ENCODE measurements at regions not wholly inside any gene's neighbourhood (a gene's known extent, or its start where the extent isn't known, plus 50 kb on each side); places are given as distances from the start of the nearest gene placed in this dataset.

DNA sequence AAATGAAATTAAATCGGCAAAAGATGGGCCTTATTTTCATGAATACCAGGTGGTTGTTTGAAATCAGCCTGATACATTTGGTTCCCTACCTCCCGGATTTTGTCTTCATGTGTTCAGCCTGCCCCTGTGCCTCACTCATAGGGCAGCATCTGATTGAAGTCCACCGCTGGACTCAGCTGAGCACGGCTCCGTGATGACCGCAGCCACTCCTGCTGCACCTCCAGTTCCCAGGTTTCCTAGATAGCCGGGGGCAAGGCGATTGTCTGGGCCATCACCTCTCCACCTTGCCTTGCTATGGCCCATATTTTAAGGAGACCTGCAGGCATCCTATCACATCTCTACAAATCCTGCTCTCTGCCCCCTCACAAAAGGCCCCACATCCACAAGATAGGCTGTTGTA, 563.8 kb downstream of the NUF2 start:
- Mint-ChIP-seq H3K9me3 (peaks cover 6% of the 10 kb centered on the region), H3K4me1 (ENCODE audit: low read depth) (no peaks in the 10 kb centered on the region), H3K27me3 (ENCODE audit: low read depth) (no peaks in the 10 kb centered on the region), H3K36me3 (ENCODE audit: insufficient read depth) (no peaks in the 10 kb centered on the region), H3K4me3 (no peak overlapping the region)
- no peak for DNase-seq
- ATAC-seq = no peak

DNA sequence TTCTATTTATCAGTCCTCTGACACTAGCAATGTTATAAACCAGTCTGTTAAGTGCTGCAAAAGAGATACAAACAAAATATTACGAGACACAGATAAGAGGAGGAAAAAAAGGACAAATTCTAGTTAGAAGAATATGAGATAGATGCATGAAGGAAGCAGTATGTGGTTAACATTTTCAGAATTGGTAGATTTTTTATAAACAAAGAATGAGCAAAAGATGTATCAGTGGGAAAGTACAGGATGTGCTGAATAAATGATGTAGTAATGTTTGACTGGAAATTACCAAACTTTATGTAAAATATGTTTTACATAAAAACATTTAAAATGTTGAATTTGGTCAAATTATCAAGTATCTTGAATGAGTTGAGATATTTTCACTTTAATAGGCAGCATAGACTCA, 574.2 kb downstream of the NUF2 start:
- ATAC-seq (no peak), DNase-seq (no peak)
- H3K9me3 Mint-ChIP-seq = peaks cover 15% of the 10 kb centered on the region
- H3K4me1 Mint-ChIP-seq (ENCODE audit: low read depth) = no peaks in the 10 kb centered on the region
- no peak overlapping the region for H3K4me3 Mint-ChIP-seq
- H3K36me3 Mint-ChIP-seq (ENCODE audit: insufficient read depth) = no peaks in the 10 kb centered on the region
- H3K27me3 Mint-ChIP-seq (ENCODE audit: low read depth) = no peaks in the 10 kb centered on the region

DNA sequence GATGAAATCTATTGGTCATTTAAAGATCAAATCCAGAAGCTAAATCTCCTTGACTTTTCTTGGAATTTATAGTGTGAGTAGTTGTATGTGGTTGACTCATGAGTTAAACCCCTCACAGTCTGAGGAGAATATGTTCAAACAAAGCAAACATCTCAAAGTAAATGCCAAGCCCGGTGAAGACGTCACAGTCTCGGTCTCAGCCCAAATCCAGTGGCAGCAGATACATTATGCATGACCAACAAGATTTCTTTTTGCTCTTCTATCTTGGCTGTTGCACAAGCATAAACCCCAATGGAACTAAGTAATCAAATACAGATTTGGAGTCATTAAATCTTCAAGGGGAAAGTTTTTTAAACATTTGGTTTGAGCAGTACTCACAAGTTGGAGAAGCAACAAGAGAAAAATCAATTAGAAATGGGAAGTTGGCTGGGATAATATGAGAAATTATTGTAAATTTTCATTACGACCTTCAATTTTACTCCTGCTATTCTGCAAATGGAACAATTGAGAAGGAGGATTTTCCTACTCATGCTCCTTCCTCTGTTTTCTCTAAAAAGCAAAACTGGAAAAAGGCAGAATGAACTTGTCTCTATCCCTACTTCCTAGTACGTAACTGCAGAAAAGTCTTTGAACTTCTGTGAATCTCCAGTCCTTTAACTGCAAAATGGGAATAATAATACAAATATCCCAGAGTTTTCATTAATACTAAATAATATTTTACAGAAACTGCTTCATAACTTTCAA, 575.8 kb downstream of the NUF2 start:
- H3K4me1 Mint-ChIP-seq (ENCODE audit: low read depth) = no peaks in the 10 kb centered on the region
- ATAC-seq (no peak), DNase-seq (no peak)
- no peaks in the 10 kb centered on the region for H3K27me3 Mint-ChIP-seq (ENCODE audit: low read depth)
- H3K36me3 Mint-ChIP-seq (ENCODE audit: insufficient read depth) = no peaks in the 10 kb centered on the region
- no peak overlapping the region for H3K4me3 Mint-ChIP-seq
- H3K9me3 Mint-ChIP-seq = peaks cover 16% of the 10 kb centered on the region

DNA sequence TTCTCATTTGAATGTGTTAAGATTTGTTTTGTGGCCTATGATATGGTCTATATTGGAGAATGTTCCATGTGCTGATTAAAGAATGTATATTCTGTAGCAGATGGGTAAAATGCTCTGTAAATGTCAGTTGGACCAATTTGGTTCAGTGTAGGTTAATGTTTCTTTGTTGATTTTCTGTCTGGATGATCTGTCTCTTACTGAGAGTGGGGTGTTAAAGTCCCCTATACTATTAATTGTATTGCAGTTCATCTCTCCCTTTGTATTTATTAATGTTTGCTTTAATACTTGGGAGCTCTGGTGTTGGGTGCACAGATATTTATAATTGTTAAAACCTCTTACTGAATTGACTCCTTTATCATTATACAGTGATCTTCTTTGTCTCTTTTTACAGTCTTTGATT, 584.5 kb downstream of the NUF2 start:
- Mint-ChIP-seq H3K36me3 (ENCODE audit: insufficient read depth) (no peaks in the 10 kb centered on the region), H3K9me3 (peaks cover 30% of the 10 kb centered on the region), H3K4me1 (ENCODE audit: low read depth) (no peaks in the 10 kb centered on the region), H3K27me3 (ENCODE audit: low read depth) (no peaks in the 10 kb centered on the region), H3K4me3 (no peak overlapping the region)
- ATAC-seq (no peak), DNase-seq (no peak)

DNA sequence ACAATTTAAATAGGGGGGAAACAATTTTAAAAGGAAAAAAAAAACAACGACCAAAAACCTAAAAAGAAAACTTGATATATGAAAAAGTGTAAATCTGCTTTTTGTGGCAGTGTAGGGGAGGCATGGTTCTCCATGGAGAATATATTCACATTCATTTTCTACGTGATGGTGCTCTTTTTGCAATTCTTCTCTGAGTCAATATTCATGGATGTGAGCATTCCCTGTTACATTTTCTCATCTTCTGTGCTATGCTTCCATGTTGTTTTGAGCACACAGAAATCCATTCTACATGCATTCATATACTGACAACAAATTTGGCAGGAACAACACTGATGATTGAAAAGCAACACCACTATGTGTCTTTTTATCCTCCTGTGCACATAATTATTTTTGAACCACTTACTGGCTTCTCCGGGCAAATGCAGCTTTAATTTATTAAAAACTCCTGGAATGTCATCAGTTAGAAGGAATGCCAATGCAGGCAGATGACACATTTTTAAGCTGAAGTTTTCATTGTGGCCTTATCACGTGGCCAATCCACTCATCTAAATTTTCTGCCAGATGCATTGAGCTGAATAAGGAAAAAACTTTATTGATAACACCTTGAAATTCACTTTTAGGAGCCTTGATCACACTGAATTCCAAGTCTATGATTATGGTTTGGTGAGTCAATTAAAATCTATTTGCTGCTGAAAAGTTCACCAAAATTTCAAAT, 590.6 kb downstream of the NUF2 start:
- no peak for ATAC-seq
- no peaks in the 10 kb centered on the region for H3K4me1 Mint-ChIP-seq (ENCODE audit: low read depth)
- no peaks in the 10 kb centered on the region for H3K36me3 Mint-ChIP-seq (ENCODE audit: insufficient read depth)
- H3K27me3 Mint-ChIP-seq (ENCODE audit: low read depth) = no peaks in the 10 kb centered on the region
- no peak overlapping the region for H3K4me3 Mint-ChIP-seq
- H3K9me3 Mint-ChIP-seq = peaks cover 28% of the 10 kb centered on the region
- DNase-seq = no peak

DNA sequence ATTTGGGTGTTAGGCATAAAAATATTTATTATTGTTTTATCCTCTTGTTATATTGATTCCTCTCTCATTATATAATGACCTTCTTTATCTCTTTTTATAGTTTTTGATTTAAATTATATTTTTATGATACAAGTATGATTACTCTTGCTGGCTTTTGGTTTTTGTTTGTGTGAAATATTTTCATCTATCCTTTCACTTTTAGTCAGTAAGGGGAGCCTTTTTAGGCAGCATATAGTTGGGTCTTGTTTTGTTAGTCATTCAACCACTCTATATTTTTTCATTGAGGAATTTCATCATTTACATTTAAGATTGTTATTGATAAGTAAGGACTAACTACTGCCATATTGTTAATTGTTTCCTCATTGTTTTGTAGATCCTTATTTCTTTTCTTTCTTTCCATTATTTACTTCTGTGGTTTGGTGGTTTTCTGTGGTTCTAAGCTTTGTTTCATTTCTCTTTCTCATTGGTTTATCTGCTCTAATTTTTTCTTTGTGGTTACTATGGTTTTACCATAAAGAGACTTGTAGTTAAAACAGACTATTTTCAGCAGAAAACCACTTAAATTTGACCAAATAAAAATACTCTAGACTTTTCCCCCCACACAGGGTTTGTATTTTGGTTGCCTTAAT, 593.1 kb downstream of the NUF2 start:
- DNase-seq = no peak
- no peak for ATAC-seq
- Mint-ChIP-seq H3K27me3 (ENCODE audit: low read depth) (no peaks in the 10 kb centered on the region), H3K36me3 (ENCODE audit: insufficient read depth) (no peaks in the 10 kb centered on the region), H3K9me3 (peaks cover 13% of the 10 kb centered on the region), H3K4me3 (no peak overlapping the region), H3K4me1 (ENCODE audit: low read depth) (no peaks in the 10 kb centered on the region)

DNA sequence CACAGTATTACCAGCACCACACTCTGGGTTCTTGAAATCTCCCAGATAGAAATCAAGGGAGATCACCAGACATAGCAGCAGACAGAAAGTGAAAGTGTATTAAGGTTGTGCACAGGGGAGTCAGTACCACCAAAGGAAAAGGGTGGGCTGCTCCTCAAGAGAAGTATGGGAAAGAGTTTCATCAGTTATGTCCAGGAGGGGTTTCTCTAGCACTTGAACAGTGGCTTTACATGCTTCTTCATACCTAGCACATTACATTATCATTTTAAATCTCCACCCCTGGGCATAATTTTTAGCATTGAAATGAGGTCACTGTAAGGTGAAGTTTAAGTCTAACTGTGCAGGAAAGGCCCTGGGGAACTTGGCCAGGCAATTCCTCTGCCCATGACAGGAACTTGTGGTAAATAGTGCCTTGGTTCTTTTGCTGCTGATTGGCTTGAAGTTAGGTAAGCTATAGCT, 601.0 kb downstream of the NUF2 start:
- no peaks in the 10 kb centered on the region for H3K27me3 Mint-ChIP-seq (ENCODE audit: low read depth)
- ATAC-seq = no peak

DNA sequence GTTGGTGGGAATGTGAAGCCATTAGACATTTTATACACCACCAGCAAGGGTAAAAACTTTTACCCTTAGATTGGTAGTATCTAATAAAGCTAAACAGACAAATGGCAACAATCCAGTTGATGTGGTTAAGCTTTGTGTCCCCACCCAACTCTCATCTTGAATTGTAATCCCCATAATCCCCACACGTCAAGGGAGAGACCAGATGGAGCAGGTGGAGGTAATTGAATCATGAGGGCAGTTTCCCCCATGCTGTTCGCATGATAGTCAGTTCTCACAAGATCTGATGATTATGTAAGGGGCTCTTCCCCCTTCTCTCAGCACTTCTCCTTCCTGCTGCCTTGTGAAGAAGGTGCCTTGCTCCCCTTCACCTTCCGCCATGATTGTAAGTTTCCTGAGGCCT, 602.3 kb downstream of the NUF2 start:
- DNase-seq (no peak), ATAC-seq (no peak)
- Mint-ChIP-seq H3K9me3 (peaks cover 4% of the 10 kb centered on the region), H3K4me1 (ENCODE audit: low read depth) (no peaks in the 10 kb centered on the region), H3K4me3 (no peak overlapping the region), H3K36me3 (ENCODE audit: insufficient read depth) (no peaks in the 10 kb centered on the region), H3K27me3 (ENCODE audit: low read depth) (no peaks in the 10 kb centered on the region)

More for the DNA sequence above, 601.0 kb downstream of the NUF2 start:
- no peak overlapping the region for H3K4me3 Mint-ChIP-seq
- H3K4me1 Mint-ChIP-seq (ENCODE audit: low read depth) = no peaks in the 10 kb centered on the region
- H3K36me3 Mint-ChIP-seq (ENCODE audit: insufficient read depth) = no peaks in the 10 kb centered on the region
- peaks cover 8% of the 10 kb centered on the region for H3K9me3 Mint-ChIP-seq
- DNase-seq = no peak

DNA sequence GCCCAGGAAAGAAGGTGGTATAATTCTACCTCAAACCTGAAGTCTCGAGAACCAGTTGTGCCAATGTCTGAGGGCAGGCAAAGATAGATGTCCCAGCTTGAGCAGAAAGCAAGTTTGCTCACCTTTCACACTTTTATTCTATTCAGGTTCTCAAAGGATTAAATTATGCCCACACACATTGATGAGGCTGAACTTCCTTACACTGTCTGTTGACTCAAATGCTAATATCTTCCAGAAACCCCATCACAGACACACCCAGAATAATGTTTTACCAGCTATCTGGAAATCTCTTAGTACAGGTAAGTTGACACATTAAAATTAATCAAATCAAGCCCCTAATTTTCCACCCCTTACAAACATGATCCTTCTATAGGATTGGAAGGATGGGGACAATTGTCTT, 605.7 kb downstream of the NUF2 start:
- no peak for DNase-seq
- no peak for ATAC-seq

DNA sequence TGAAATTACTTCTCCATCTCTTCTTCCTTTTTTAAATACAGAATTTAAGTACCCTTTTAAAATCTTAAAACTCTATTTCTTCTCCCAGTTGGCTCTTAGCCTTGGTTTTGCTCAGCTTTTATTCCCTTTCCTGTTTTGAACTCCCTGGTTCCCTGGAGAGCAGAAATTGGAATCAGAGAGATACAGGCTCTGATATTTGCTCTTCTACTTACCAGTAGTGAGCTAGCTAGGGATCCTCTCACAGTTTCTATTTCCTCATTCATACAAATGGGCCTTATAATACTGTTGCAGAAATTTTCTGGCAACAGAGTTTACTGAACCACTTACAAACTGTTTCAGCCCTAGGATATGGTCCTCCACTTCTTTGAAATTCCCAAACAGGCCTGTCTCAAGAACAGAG, 606.3 kb downstream of the NUF2 start:
- ATAC-seq (no peak), DNase-seq (no peak)
- H3K27me3 Mint-ChIP-seq (ENCODE audit: low read depth) = no peaks in the 10 kb centered on the region
- H3K4me1 Mint-ChIP-seq (ENCODE audit: low read depth) = no peaks in the 10 kb centered on the region
- no peak overlapping the region for H3K4me3 Mint-ChIP-seq
- H3K9me3 Mint-ChIP-seq = peaks cover 11% of the 10 kb centered on the region
- no peaks in the 10 kb centered on the region for H3K36me3 Mint-ChIP-seq (ENCODE audit: insufficient read depth)

More for the DNA sequence above, 605.7 kb downstream of the NUF2 start:
- Mint-ChIP-seq H3K4me3 (no peak overlapping the region), H3K36me3 (ENCODE audit: insufficient read depth) (no peaks in the 10 kb centered on the region), H3K4me1 (ENCODE audit: low read depth) (no peaks in the 10 kb centered on the region), H3K9me3 (peaks cover 8% of the 10 kb centered on the region), H3K27me3 (ENCODE audit: low read depth) (no peaks in the 10 kb centered on the region)

DNA sequence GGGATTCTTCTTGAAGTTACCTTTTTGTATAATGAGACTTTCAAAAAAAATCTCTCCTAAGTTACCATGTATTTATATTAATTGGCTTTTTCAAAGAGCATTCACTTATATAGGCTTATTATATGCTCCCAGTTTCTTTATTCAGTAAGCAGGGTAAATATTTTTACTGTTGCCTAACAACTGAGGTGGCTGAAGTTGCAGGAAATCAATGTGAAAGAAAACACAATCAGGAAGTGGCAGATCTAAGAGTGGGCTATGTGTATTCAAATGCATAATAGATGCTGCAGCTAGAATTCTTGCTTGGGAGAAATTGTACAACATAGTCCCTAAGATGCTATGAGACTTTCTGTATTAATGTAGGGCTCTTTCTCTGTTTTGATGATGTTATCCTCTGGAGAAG, 606.9 kb downstream of the NUF2 start:
- Mint-ChIP-seq H3K9me3 (peaks cover 11% of the 10 kb centered on the region), H3K4me1 (ENCODE audit: low read depth) (no peaks in the 10 kb centered on the region), H3K27me3 (ENCODE audit: low read depth) (no peaks in the 10 kb centered on the region), H3K36me3 (ENCODE audit: insufficient read depth) (no peaks in the 10 kb centered on the region), H3K4me3 (no peak overlapping the region)
- ATAC-seq (no peak), DNase-seq (no peak)

DNA sequence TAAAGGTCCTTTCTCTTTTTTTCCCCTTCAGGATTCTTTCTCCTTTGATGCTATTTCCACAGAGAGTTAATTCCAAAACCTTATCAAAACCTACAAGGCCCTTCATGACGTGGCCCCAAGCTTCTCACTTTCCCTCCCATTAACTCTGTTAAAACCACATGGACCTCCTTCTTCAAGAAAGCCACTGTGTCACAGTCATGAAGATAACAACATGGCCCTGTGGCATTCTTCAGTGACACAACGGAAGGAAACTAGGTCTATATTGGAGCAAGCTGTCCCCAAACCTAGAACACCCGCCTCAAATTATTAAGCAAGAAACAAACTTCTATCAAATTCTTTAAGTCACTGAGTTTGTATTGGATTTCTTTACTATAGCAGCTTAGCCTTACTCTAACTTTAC, 611.1 kb downstream of the NUF2 start:
- no peaks in the 10 kb centered on the region for H3K27me3 Mint-ChIP-seq (ENCODE audit: low read depth)

DNA sequence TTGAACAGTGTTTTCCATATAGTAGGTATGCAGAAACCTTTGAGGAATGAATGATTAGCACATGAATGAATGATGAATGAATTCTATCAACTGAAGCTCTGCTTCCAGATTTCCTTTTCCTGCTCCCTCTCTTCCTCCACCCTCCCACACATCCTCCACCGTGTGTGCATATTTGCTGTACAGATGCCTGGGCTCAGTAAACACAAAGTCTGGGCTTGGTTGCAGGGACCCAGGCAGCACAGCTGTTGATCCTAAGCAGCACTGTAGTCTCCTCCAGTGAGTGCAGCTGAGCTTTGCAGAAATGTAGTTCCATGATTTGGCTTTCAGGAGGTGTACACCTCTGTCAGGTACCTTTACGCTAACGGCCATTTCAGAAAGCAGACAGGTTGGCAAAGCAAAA, 611.7 kb downstream of the NUF2 start:
- Mint-ChIP-seq H3K27me3 (ENCODE audit: low read depth) (no peaks in the 10 kb centered on the region), H3K4me3 (no peak overlapping the region), H3K4me1 (ENCODE audit: low read depth) (no peaks in the 10 kb centered on the region), H3K36me3 (ENCODE audit: insufficient read depth) (no peaks in the 10 kb centered on the region), H3K9me3 (peaks cover 16% of the 10 kb centered on the region)
- ATAC-seq = no peak
- DNase-seq = no peak

More for the DNA sequence above, 611.1 kb downstream of the NUF2 start:
- H3K4me1 Mint-ChIP-seq (ENCODE audit: low read depth) = no peaks in the 10 kb centered on the region
- H3K36me3 Mint-ChIP-seq (ENCODE audit: insufficient read depth) = no peaks in the 10 kb centered on the region
- ATAC-seq = no peak
- DNase-seq = no peak
- no peak overlapping the region for H3K4me3 Mint-ChIP-seq
- peaks cover 16% of the 10 kb centered on the region for H3K9me3 Mint-ChIP-seq

DNA sequence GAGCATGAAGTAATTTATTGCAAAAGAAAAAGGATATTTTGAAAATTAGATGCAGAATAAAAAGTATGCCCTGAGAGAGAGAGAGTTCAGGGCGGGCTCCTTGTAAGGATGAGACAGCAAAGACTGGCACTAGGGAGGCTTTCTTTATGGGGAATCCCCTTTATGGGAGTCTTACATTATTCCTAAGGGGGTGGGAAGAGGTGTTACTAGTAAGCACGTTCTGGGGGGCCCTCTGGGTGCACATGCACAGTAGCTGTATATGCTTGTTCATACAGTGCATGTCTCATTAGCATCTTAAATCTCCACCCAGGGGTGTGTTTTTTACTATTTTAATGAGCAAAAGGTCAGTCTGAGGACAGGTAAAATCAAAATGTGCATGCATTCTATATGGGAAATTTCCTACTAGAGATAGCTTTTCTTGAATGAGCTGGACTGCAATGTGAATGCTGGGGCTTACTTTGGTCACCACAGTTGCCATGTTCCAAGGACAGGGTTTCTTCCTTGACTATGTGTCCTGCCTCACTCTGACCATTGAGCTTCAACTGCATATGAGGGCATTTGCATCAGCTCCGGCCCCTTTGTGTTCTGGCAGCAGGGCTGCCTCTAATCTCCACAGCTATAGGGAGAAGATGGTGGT, 614.1 kb downstream of the NUF2 start:
- peaks cover 16% of the 10 kb centered on the region for H3K9me3 Mint-ChIP-seq
- no peaks in the 10 kb centered on the region for H3K36me3 Mint-ChIP-seq (ENCODE audit: insufficient read depth)
- no peak overlapping the region for H3K4me3 Mint-ChIP-seq
- no peak for DNase-seq
- no peaks in the 10 kb centered on the region for H3K27me3 Mint-ChIP-seq (ENCODE audit: low read depth)
- no peak for ATAC-seq
- H3K4me1 Mint-ChIP-seq (ENCODE audit: low read depth) = no peaks in the 10 kb centered on the region
